Activated T-helper 1 cell treated with anti-CD3 and anti-CD28 coated beads, Interleukin-12 subunit alpha, Interleukin-12 subunit beta, Interleukin-2, Interleukin-4 antibody, amounts not matched to agents 30 ng/mL and 10 ng/mL and 1 ng/mL, durations not matched to agents 14 hours and 24 hours and 36 hours (primary cell): ENCODE measurements at regions not wholly inside any gene's neighbourhood (a gene's known extent, or its start where the extent isn't known, plus 50 kb on each side); places are given as distances from the start of the nearest gene placed in this dataset.
A peak's percentile ranks its signal among the peaks of the same experiment; 100 is the strongest.

Experiments
- DNase-seq: peaks from one replicate; pipeline ENCODE4 v3.0.0; 2021; ENCODE audit warnings: low spot score
- H3K27ac Mint-ChIP-seq: one replicate; pipeline ENCODE4 v1.8.0; 2021; ENCODE audit warnings: mild to moderate bottlenecking, mixed read lengths
- H3K27me3 Mint-ChIP-seq: one replicate; pipeline ENCODE4 v1.8.0; 2022; ENCODE audit warnings: mild to moderate bottlenecking, moderate library complexity, mixed read lengths; ENCODE audit not compliant: insufficient read depth
- H3K36me3 Mint-ChIP-seq: one replicate; pipeline ENCODE4 v1.8.0; 2021; ENCODE audit warnings: low read depth, mixed read lengths
- H3K4me1 Mint-ChIP-seq: one replicate; pipeline ENCODE4 v1.8.0; 2021; ENCODE audit warnings: low read depth, mixed read lengths
- H3K4me3 Mint-ChIP-seq: one replicate; pipeline ENCODE4 v1.8.0; 2021; ENCODE audit warnings: mild to moderate bottlenecking, moderate library complexity, mixed read lengths
- H3K9me3 Mint-ChIP-seq: one replicate; pipeline ENCODE4 v1.8.0; 2021; ENCODE audit warnings: mixed read lengths
- intact Hi-C: fragments of 100-400 bp; cut with micrococcal nuclease; formaldehyde crosslinking; loops from one replicate; pipeline ENCODE4 v1.15.1; 2024

- Mint-ChIP-seq H3K9me3 (no peaks in the 10 kb centered on the region), H3K36me3 (no peaks in the 10 kb centered on the region), H3K27ac (no peak overlapping the region), H3K4me3 (no peak overlapping the region), H3K4me1 (peaks cover 40% of the 10 kb centered on the region), H3K27me3 (no peaks in the 10 kb centered on the region)
- intact Hi-C loops = loop anchor here (2.0 kb wide), 1 partner anchor 23 kb away; no protein-coding TSS in a partner anchor
- DNase-seq = no peak
Observed at GRCh38 chr11:123308077-123308476, 113.0 kb upstream of the CLMP start.

- Mint-ChIP-seq H3K27me3 (no peaks in the 10 kb centered on the region), H3K4me3 (no peak overlapping the region), H3K36me3 (no peaks in the 10 kb centered on the region), H3K4me1 (peaks cover 48% of the 10 kb centered on the region), H3K27ac (no peak overlapping the region), H3K9me3 (no peaks in the 10 kb centered on the region)
- intact Hi-C loops = no loop called here
- DNase-seq = no peak
Observed at GRCh38 chr11:123307276-123307675, 112.2 kb upstream of the CLMP start.

GRCh38 chr11:123306531-123306930 lies 111.5 kb upstream of the CLMP start:
- intact Hi-C loops = no loop called here
- peaks cover 53% of the 10 kb centered on the region for H3K4me1 Mint-ChIP-seq
- no peak for DNase-seq
- H3K4me3 Mint-ChIP-seq = no peak overlapping the region
- H3K27ac Mint-ChIP-seq = peak overlapping the region; percentile 31
- no peaks in the 10 kb centered on the region for H3K36me3 Mint-ChIP-seq
- H3K27me3 Mint-ChIP-seq = no peaks in the 10 kb centered on the region
- H3K9me3 Mint-ChIP-seq = no peaks in the 10 kb centered on the region

- H3K9me3 Mint-ChIP-seq = no peaks in the 10 kb centered on the region
- H3K4me1 Mint-ChIP-seq = peaks cover 61% of the 10 kb centered on the region
- H3K4me3 Mint-ChIP-seq = no peak overlapping the region
- intact Hi-C loops = no loop called here
- DNase-seq = no peak
- H3K27me3 Mint-ChIP-seq = no peaks in the 10 kb centered on the region
- H3K36me3 Mint-ChIP-seq = no peaks in the 10 kb centered on the region
- no peak overlapping the region for H3K27ac Mint-ChIP-seq
Observed at GRCh38 chr11:123305601-123306375, 110.7 kb upstream of the CLMP start.

GRCh38 chr11:123304828-123305466 lies 109.9 kb upstream of the CLMP start:
- no peak overlapping the region for H3K27ac Mint-ChIP-seq
- H3K9me3 Mint-ChIP-seq = no peaks in the 10 kb centered on the region
- H3K4me1 Mint-ChIP-seq = peaks cover 66% of the 10 kb centered on the region
- no peaks in the 10 kb centered on the region for H3K27me3 Mint-ChIP-seq
- no peak overlapping the region for H3K4me3 Mint-ChIP-seq
- no peak for DNase-seq
- H3K36me3 Mint-ChIP-seq = no peaks in the 10 kb centered on the region
- intact Hi-C loops = loop anchor here (5.0 kb wide), 2 partner anchors 272 to 437 kb away; partner anchors contain the start of gene ZNF202

GRCh38 chr11:123303924-123304323 lies 108.9 kb upstream of the CLMP start:
- H3K36me3 Mint-ChIP-seq = no peaks in the 10 kb centered on the region
- peaks cover 66% of the 10 kb centered on the region for H3K4me1 Mint-ChIP-seq
- H3K27ac Mint-ChIP-seq = peak overlapping the region; percentile 98
- H3K27me3 Mint-ChIP-seq = no peaks in the 10 kb centered on the region
- no peaks in the 10 kb centered on the region for H3K9me3 Mint-ChIP-seq
- intact Hi-C loops = loop anchor here (2.0 to 5.0 kb wide), 4 partner anchors 35 to 438 kb away; partner anchors contain the start of genes HSPA8 and ZNF202
- peak overlapping the region; percentile 86 for H3K4me3 Mint-ChIP-seq
- DNase-seq = no peak

DNA sequence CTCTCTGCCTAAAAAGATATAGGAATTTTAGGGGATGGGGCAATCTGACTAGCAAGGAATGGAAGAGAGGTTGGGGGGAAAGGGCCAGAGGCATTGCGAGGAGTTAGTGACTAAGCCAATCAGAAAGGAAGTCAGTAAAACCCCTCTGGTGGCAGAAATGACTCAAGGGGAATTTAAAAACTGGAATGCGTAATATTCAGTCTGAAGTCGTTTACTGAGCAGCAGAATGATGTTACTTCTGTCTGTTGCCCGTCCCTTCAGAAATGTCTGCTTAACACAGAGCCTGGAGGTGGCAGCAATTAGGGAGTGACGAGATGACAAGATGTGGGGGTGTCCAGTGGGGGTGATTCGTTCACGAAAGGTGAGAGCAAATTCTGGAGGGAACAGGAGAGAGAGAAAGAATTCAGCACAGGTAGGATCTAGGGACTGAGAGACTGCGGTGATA lies 107.7 kb upstream of the CLMP start:
- Mint-ChIP-seq H3K9me3 (no peaks in the 10 kb centered on the region), H3K4me1 (peaks cover 61% of the 10 kb centered on the region), H3K36me3 (no peaks in the 10 kb centered on the region), H3K27ac (peak overlapping the region; percentile 98), H3K4me3 (peak overlapping the region; percentile 86), H3K27me3 (no peaks in the 10 kb centered on the region)
- DNase-seq = peak; percentile 39
- intact Hi-C loops = loop anchor here (1.0 to 5.0 kb wide), 10 partner anchors 36 to 440 kb away; partner anchors contain the start of genes HSPA8 and ZNF202

- DNase-seq = peak; percentile 72
- H3K27me3 Mint-ChIP-seq = peaks cover 3% of the 10 kb centered on the region
- no peaks in the 10 kb centered on the region for H3K36me3 Mint-ChIP-seq
- intact Hi-C loops = loop anchor here (1.0 to 5.0 kb wide), 12 partner anchors 37 to 440 kb away; partner anchors contain the start of genes HSPA8 and ZNF202
- peak overlapping the region; percentile 92 for H3K27ac Mint-ChIP-seq
- H3K4me1 Mint-ChIP-seq = peaks cover 52% of the 10 kb centered on the region
- H3K9me3 Mint-ChIP-seq = no peaks in the 10 kb centered on the region
- peak overlapping the region; percentile 79 for H3K4me3 Mint-ChIP-seq
Observed at GRCh38 chr11:123301696-123302400, 106.8 kb upstream of the CLMP start.

GRCh38 chr11:123301013-123301591 lies 106.1 kb upstream of the CLMP start:
- H3K27me3 Mint-ChIP-seq = peaks cover 6% of the 10 kb centered on the region
- intact Hi-C loops = loop anchor here (1.0 to 5.0 kb wide), 4 partner anchors 130 to 441 kb away; partner anchors contain the start of gene ZNF202
- peak overlapping the region; percentile 72 for H3K27ac Mint-ChIP-seq
- H3K4me3 Mint-ChIP-seq = peak overlapping the region; percentile 57
- peaks cover 52% of the 10 kb centered on the region for H3K4me1 Mint-ChIP-seq
- no peak for DNase-seq
- H3K9me3 Mint-ChIP-seq = no peaks in the 10 kb centered on the region
- no peaks in the 10 kb centered on the region for H3K36me3 Mint-ChIP-seq

DNA sequence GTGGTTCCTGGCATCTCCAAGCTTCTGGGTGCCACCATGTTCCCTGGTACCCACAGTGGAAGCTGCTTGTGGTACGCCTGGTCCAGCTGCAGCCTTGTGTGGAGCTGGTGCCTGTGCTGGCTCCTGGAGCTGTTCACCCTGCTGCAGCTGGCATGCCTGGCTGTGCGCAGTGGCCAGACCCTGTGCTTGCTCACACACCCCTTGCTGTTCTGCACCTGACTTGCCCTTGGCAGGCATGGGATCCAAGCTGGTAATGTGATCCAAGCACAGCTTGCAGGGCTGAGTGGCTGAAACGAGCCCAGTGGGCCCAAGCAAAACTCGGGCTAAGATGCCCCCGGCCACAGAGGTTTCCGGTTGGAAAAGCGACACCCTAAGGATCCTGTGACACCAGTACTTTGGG lies 104.7 kb upstream of the CLMP start:
- peaks cover 6% of the 10 kb centered on the region for H3K27me3 Mint-ChIP-seq
- no peak for DNase-seq
- intact Hi-C loops = loop anchor here (5.0 kb wide), 2 partner anchors 278 to 443 kb away; partner anchors contain the start of gene ZNF202
- no peaks in the 10 kb centered on the region for H3K9me3 Mint-ChIP-seq
- no peaks in the 10 kb centered on the region for H3K36me3 Mint-ChIP-seq
- no peak overlapping the region for H3K4me3 Mint-ChIP-seq
- no peak overlapping the region for H3K27ac Mint-ChIP-seq
- peaks cover 42% of the 10 kb centered on the region for H3K4me1 Mint-ChIP-seq

DNA sequence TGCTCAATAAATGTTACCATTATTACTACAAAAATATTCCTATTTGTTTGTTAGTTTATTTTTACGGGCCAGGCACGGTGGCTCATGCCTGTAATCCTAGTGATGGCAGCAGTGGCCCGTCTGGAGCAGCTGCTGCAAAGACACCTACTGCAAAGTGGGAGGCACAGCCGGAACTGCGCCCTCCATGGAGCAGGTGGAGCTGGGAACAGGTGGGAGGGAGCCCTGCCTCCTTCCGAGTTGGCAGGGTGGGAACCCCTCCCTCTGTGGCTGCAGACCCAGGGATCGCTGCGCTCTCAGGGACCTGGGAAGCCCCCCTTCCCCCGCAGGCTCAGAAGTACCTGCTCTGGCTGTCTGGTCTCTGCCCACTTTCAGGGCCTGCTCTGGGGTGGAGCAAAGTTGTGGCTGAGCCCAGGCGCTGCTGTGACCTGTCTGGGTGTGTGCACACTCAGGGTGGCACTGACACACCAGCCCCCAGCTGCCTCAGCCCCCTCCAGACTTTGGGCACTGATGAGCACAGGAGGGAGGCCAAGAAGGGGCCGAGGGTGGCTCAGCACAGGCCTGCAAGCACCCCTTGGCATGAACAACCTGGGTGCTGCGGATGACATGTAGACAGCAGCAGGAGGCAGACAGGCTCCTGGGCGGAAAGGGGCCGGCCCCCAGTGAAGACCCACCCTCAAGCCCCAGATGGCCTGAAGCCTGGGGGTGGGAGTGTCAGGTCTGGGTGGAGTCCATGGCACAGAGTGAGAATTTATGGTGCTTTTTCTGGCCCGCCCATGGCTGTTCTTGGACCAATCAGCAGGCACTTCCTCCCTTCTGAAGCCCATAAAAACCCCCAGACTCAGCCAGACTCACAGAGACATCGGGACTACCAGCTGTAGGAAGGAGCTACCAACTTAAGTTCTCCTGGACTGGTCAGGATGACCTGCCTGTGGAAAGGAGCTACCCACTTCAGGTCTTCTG lies 103.7 kb upstream of the CLMP start:
- no peaks in the 10 kb centered on the region for H3K36me3 Mint-ChIP-seq
- DNase-seq = no peak
- intact Hi-C loops = no loop called here
- no peak overlapping the region for H3K27ac Mint-ChIP-seq
- peaks cover 33% of the 10 kb centered on the region for H3K4me1 Mint-ChIP-seq
- peaks cover 6% of the 10 kb centered on the region for H3K27me3 Mint-ChIP-seq
- H3K9me3 Mint-ChIP-seq = no peaks in the 10 kb centered on the region
- no peak overlapping the region for H3K4me3 Mint-ChIP-seq
